ENCODE measurements at regions not wholly inside any gene's neighbourhood (a gene's known extent, or its start where the extent isn't known, plus 50 kb on each side); places are given as distances from the start of the nearest gene placed in this dataset. TPM values are rescaled to one million over a fixed set of nuclear protein-coding genes. Genes with fewer than 3 reads are reported as not detected.

DNA sequence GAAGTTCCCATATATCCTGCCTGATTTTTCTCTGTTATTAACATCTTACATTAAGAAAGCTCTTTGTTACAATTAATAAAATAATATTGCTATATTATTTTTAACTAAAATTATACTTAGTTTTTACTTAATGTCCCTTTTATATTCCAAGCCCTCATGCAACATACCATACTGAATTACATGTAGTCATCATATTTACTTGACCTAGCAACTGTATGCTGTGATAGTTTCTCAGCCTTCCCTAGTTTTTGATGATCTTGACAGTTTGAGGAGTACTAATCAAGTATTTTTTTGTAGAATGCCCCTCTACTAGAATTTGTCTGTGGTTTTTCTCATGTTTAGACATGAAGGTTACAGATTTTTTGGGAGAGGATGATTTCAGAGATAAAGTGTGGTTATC is 1503.8 kb upstream of the PABPC4L start:
- Histone ChIP-seq H3K9me3 (ENCODE audit: control insufficient read depth, insufficient read depth, low read length) (no peaks in the 10 kb centered on the region), H3K27ac (ENCODE audit: low read depth, low read length) (no peak overlapping the region), H3K27me3 (ENCODE audit: control insufficient read depth, insufficient read depth, low read length) (no peaks in the 10 kb centered on the region), H3K4me3 (ENCODE audit: low read depth, low read length) (no peak overlapping the region)
- POLR2A ChIA-PET: no interaction called here
- CTCF ChIA-PET: no interaction called here
- DNase-seq (ENCODE audit: low read depth, low spot score): no peak
- TF ChIP-seq, protein P1, sequence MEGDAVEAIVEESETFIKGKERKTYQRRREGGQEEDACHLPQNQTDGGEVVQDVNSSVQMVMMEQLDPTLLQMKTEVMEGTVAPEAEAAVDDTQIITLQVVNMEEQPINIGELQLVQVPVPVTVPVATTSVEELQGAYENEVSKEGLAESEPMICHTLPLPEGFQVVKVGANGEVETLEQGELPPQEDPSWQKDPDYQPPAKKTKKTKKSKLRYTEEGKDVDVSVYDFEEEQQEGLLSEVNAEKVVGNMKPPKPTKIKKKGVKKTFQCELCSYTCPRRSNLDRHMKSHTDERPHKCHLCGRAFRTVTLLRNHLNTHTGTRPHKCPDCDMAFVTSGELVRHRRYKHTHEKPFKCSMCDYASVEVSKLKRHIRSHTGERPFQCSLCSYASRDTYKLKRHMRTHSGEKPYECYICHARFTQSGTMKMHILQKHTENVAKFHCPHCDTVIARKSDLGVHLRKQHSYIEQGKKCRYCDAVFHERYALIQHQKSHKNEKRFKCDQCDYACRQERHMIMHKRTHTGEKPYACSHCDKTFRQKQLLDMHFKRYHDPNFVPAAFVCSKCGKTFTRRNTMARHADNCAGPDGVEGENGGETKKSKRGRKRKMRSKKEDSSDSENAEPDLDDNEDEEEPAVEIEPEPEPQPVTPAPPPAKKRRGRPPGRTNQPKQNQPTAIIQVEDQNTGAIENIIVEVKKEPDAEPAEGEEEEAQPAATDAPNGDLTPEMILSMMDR (IDR thresholded peaks at IDR 0.05; ENCODE audit: low read depth, low read length): no peak

DNA sequence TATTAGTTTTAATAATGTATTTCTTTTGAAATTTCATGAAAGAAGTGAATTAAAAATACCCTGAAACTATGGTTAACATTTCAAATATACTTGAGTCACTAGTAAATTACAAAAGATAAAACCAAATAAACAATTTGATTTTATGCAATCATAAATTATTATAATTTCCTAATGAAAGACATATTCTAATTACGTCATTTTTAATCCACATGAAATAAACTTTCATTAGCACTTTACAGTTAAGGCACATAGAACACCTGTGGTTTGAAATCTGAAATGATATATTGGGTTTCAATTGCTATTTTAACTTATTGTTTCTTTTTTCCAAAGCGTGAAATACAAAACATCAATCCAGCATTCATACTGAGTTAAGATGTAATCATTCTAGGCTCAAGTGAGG is 1492.5 kb upstream of the PABPC4L start:
- no peaks in the 10 kb centered on the region for H3K27me3 ChIP-seq (ENCODE audit: control insufficient read depth, insufficient read depth, low read length)
- CTCF ChIA-PET: no interaction called here
- no peak for DNase-seq (ENCODE audit: low read depth, low spot score)
- H3K27ac ChIP-seq (ENCODE audit: low read depth, low read length): no peak overlapping the region
- H3K4me3 ChIP-seq (ENCODE audit: low read depth, low read length): no peak overlapping the region
- H3K9me3 ChIP-seq (ENCODE audit: control insufficient read depth, insufficient read depth, low read length): no peaks in the 10 kb centered on the region
- TF ChIP-seq, protein P1 (IDR thresholded peaks at IDR 0.05; ENCODE audit: low read depth, low read length): no peak
- POLR2A ChIA-PET: no interaction called here

DNA sequence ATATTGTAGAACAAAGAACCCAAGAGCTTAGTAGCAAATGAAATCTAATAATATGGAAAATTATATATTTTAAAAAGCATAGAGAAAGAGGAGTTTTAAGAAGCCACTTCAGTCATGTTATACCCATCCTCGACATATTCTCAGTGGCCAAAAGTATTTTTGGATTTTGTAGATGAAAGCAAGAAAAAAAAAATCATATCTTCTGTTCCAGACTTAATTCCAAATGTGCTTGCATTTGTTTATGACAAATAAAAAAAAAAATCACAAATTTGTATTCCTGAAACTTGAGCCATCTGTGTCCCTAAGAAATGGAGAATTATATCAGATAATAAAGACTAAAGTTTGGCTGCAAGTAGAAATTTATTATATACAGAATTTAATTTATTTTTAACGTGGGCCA is 1482.4 kb upstream of the PABPC4L start:
- H3K27me3 ChIP-seq (ENCODE audit: control insufficient read depth, insufficient read depth, low read length): no peaks in the 10 kb centered on the region
- ChIA-PET POLR2A (no interaction called here), CTCF (no interaction called here)
- no peaks in the 10 kb centered on the region for H3K9me3 ChIP-seq (ENCODE audit: control insufficient read depth, insufficient read depth, low read length)
- no peak overlapping the region for H3K27ac ChIP-seq (ENCODE audit: low read depth, low read length)
- H3K4me3 ChIP-seq (ENCODE audit: low read depth, low read length): no peak overlapping the region
- no peak for DNase-seq (ENCODE audit: low read depth, low spot score)
- TF ChIP-seq, protein P1 (IDR thresholded peaks at IDR 0.05; ENCODE audit: low read depth, low read length): no peak

DNA sequence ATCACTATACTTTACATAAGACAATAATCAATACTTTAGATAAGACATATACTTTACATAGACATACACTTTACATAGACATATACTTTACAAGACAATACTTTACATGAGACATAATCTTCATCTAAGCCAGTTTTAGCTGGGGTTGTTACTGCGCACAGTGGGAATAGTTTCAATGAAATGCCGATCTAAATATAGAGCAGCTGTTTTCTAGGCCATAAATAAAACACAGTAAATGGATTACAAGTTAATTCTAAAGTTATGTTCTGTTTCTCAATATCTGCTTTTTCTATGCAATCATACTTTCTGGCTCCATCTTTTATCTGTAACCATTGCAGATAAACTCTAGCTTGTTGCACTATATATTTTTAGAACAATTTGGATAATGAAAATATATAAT is 1470.6 kb upstream of the PABPC4L start:
- Histone ChIP-seq H3K4me3 (ENCODE audit: low read depth, low read length) (no peak overlapping the region), H3K27me3 (ENCODE audit: control insufficient read depth, insufficient read depth, low read length) (no peaks in the 10 kb centered on the region), H3K9me3 (ENCODE audit: control insufficient read depth, insufficient read depth, low read length) (no peaks in the 10 kb centered on the region), H3K27ac (ENCODE audit: low read depth, low read length) (no peak overlapping the region)
- ChIA-PET POLR2A (no interaction called here), CTCF (no interaction called here)
- DNase-seq (ENCODE audit: low read depth, low spot score): no peak
- TF ChIP-seq, protein P1 (IDR thresholded peaks at IDR 0.05; ENCODE audit: low read depth, low read length): no peak

DNA sequence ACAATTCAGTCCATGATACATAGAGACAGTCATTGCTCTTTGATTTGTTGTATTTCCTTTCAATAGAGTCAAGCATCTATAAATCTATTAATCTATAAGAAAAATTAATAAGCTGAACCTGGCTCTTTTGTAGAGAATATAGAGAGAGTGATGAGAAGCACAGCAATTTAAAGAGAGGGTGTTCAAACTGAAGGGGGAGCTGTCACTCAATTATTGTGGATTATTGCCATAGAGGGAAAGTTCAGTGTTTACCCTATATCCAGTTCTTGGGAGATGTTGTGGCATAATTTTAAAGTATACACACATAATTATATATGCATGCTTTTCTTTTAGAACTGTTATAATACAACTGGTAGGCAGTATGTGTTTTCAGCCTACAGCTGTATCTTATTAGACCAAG is 1469.0 kb upstream of the PABPC4L start:
- no peak overlapping the region for H3K4me3 ChIP-seq (ENCODE audit: low read depth, low read length)
- H3K27me3 ChIP-seq (ENCODE audit: control insufficient read depth, insufficient read depth, low read length): no peaks in the 10 kb centered on the region
- H3K27ac ChIP-seq (ENCODE audit: low read depth, low read length): no peak overlapping the region
- POLR2A ChIA-PET: no interaction called here
- no peaks in the 10 kb centered on the region for H3K9me3 ChIP-seq (ENCODE audit: control insufficient read depth, insufficient read depth, low read length)
- CTCF ChIA-PET: no interaction called here
- TF ChIP-seq, protein P1 (IDR thresholded peaks at IDR 0.05; ENCODE audit: low read depth, low read length): no peak
- no peak for DNase-seq (ENCODE audit: low read depth, low spot score)

Small RNAs in the stretch of these regions (small RNA-seq; reads per million reads assigned to genes)
- gene RNU1-89P (ENCODE audit: insufficient read length, low read depth) (1.3 reads per million), gene SERF1AP1 (ENCODE audit: insufficient read length, low read depth) (not detected)
